GM10266 (cell line): ENCODE measurements at regions not wholly inside any gene's neighbourhood (a gene's known extent, or its start where the extent isn't known, plus 50 kb on each side); places are given as distances from the start of the nearest gene placed in this dataset.

Experiments used
- DNase-seq: peaks from one replicate; pipeline ENCODE4 v3.0.0; 2012; ENCODE audit errors: extremely low spot score
- CTCF ChIP-seq: IDR thresholded peaks from 2 replicates; pipeline ENCODE4 v1.5.1; 2012; ENCODE audit warnings: mild to moderate bottlenecking, low read depth; ENCODE audit not compliant: control insufficient read depth, insufficient read depth; ENCODE audit errors: missing control alignments

GRCh38 chr1:80072563-80072962, 1066.0 kb upstream of the ADGRL4 start:
- TF ChIP-seq CTCF, result no peak
- no peak for DNase-seq

- no peak for DNase-seq
- no peak for TF ChIP-seq CTCF
Observed at GRCh38 chr1:80066060-80066459, 1059.5 kb upstream of the ADGRL4 start.

GRCh38 chr1:80064524-80064923, 1058.0 kb upstream of the ADGRL4 start:
- no peak for DNase-seq
- TF ChIP-seq CTCF, result no peak

- no peak for DNase-seq
- no peak for TF ChIP-seq CTCF
Observed at GRCh38 chr1:80059940-80060339, 1053.4 kb upstream of the ADGRL4 start.

GRCh38 chr1:80056179-80056578, 1049.6 kb upstream of the ADGRL4 start:
- DNase-seq, result no peak
- TF ChIP-seq CTCF, result no peak

- DNase-seq, result no peak
- no peak for TF ChIP-seq CTCF
Observed at GRCh38 chr1:80054129-80054528, 1047.6 kb upstream of the ADGRL4 start.

GRCh38 chr1:80053613-80054012, 1047.1 kb upstream of the ADGRL4 start:
- no peak for TF ChIP-seq CTCF
- DNase-seq, result no peak

- DNase-seq, result no peak
- TF ChIP-seq CTCF, result no peak
Observed at GRCh38 chr1:80050523-80050922, 1044.0 kb upstream of the ADGRL4 start.
